HEK293 (cell line): ENCODE measurements at regions not wholly inside any gene's neighbourhood (a gene's known extent, or its start where the extent isn't known, plus 50 kb on each side); places are given as distances from the start of the nearest gene placed in this dataset.

Source experiments
- CTCF ChIA-PET: fragments of 350-600 bp; formaldehyde crosslinking; extraction: SDS; loops from one replicate; lab custom pipeline; 2021; ENCODE audit warnings: antibody characterized with exemption; lab: Yijun Ruan, JAX
- POLR2A ChIA-PET: fragments of 300-600 bp; formaldehyde crosslinking; extraction: SDS; loops from one replicate; lab custom pipeline; 2020; ENCODE audit warnings: antibody characterized with exemption, inconsistent platforms; lab: Yijun Ruan, JAX
- H3K27ac ChIP-seq: fragments of 200-500 bp; sonication (Bioruptor generic); 2 replicates; pipeline ENCODE4 v1.5.1; 2014; ENCODE audit warnings: low read depth, low read length, control low read depth, inconsistent platforms; ENCODE audit errors: extremely low read depth
- H3K36me3 ChIP-seq, 2 experiments: fragments of 200-500 bp in 1 of 2; sonication (Bioruptor generic) in 1 of 2; 1 replicate in 1 of 2; 2 replicates in 1 of 2; pipeline ENCODE4 v1.5.1; 2014 to 2017; ENCODE audit warnings: inconsistent platforms in 2 of 2, low read length in 2 of 2; ENCODE audit not compliant: control insufficient read depth in 2 of 2, insufficient read depth in 1 of 2
- H3K4me1 ChIP-seq: fragments of 200-500 bp; sonication (Bioruptor generic); 2 replicates; pipeline ENCODE4 v1.5.1; 2014; ENCODE audit warnings: mild to moderate bottlenecking, low read length, inconsistent platforms; ENCODE audit not compliant: control insufficient read depth, insufficient read depth
- H3K4me3 ChIP-seq: 2 replicates; pipeline ENCODE4 v1.5.1; 2011; ENCODE audit warnings: low read depth, mild to moderate bottlenecking, control low read depth, low read length, moderate library complexity
- H3K9me3 ChIP-seq: fragments of 200-500 bp; sonication (Bioruptor generic); 2 replicates; pipeline ENCODE4 v1.5.1; 2014; ENCODE audit warnings: low read depth, low read length, inconsistent platforms; ENCODE audit not compliant: control insufficient read depth, insufficient read depth
- GFI1B ChIP-seq: fragments of 450-650 bp; formaldehyde crosslinking; IDR thresholded peaks from 2 replicates; pipeline ENCODE4 v1.5.1; 2016; ENCODE audit warnings: missing biosample characterization, missing genetic modification characterization
- GLIS1 ChIP-seq: fragments of 450-650 bp; formaldehyde crosslinking; IDR thresholded peaks from 2 replicates; pipeline ENCODE4 v1.5.1; 2016; ENCODE audit warnings: missing biosample characterization, missing genetic modification characterization
- HOXD13 ChIP-seq: sonication (generic); formaldehyde crosslinking; IDR thresholded peaks from 2 replicates; pipeline ENCODE4 v1.8.0; 2022; ENCODE audit warnings: missing genetic modification reagents, borderline replicate concordance
- MEIS1 ChIP-seq: sonication (generic); formaldehyde crosslinking; IDR thresholded peaks from 2 replicates; pipeline ENCODE4 v1.8.1; 2022; ENCODE audit warnings: missing genetic modification reagents, mild to moderate bottlenecking, borderline replicate concordance
- RBAK ChIP-seq: fragments of 450-650 bp; formaldehyde crosslinking; IDR thresholded peaks from 2 replicates; pipeline ENCODE4 v1.5.1; 2016; ENCODE audit warnings: missing biosample characterization, missing genetic modification characterization
- SCRT2 ChIP-seq: fragments of 450-650 bp; formaldehyde crosslinking; IDR thresholded peaks from 2 replicates; pipeline ENCODE4 v1.5.1; 2016; ENCODE audit warnings: missing biosample characterization, missing genetic modification characterization
- ZBTB8A ChIP-seq: fragments of 450-650 bp; formaldehyde crosslinking; IDR thresholded peaks from 2 replicates; pipeline ENCODE4 v1.5.1; 2016; ENCODE audit warnings: missing biosample characterization, missing genetic modification characterization
- ZFP37 ChIP-seq: fragments of 450-650 bp; formaldehyde crosslinking; IDR thresholded peaks from 2 replicates; pipeline ENCODE4 v1.5.1; 2016; ENCODE audit warnings: missing biosample characterization, missing genetic modification characterization
- ZNF211 ChIP-seq: fragments of 450-650 bp; formaldehyde crosslinking; IDR thresholded peaks from 2 replicates; pipeline ENCODE4 v1.5.1; 2016; ENCODE audit warnings: low read depth, missing biosample characterization, missing genetic modification characterization
- ZNF248 ChIP-seq: fragments of 450-650 bp; formaldehyde crosslinking; IDR thresholded peaks from 2 replicates; pipeline ENCODE4 v1.5.1; 2017; ENCODE audit warnings: missing biosample characterization, missing genetic modification characterization
- ZNF324 ChIP-seq: fragments of 450-650 bp; formaldehyde crosslinking; IDR thresholded peaks from 2 replicates; pipeline ENCODE4 v1.5.1; 2016; ENCODE audit warnings: missing biosample characterization, missing genetic modification characterization
- ZNF37A ChIP-seq: fragments of 450-650 bp; IDR thresholded peaks from 2 replicates; pipeline ENCODE4 v1.5.1; 2018; ENCODE audit warnings: missing biosample characterization, missing genetic modification characterization
- ZNF394 ChIP-seq: fragments of 450-650 bp; formaldehyde crosslinking; IDR thresholded peaks from 2 replicates; pipeline ENCODE4 v1.5.1; 2016; ENCODE audit warnings: missing biosample characterization, missing genetic modification characterization, mild to moderate bottlenecking, moderate library complexity, borderline replicate concordance
- ZNF426 ChIP-seq: fragments of 450-650 bp; formaldehyde crosslinking; IDR thresholded peaks from 2 replicates; pipeline ENCODE4 v1.5.1; 2017; ENCODE audit warnings: missing biosample characterization, missing genetic modification characterization, mild to moderate bottlenecking, inconsistent platforms, moderate library complexity
- ZNF48 ChIP-seq: fragments of 450-650 bp; formaldehyde crosslinking; IDR thresholded peaks from 2 replicates; pipeline ENCODE4 v1.5.1; 2016; ENCODE audit warnings: missing biosample characterization, missing genetic modification characterization
- ZNF510 ChIP-seq: fragments of 450-650 bp; formaldehyde crosslinking; IDR thresholded peaks from 2 replicates; pipeline ENCODE4 v1.5.1; 2018; ENCODE audit warnings: mild to moderate bottlenecking, missing genetic modification characterization, missing biosample characterization; ENCODE audit not compliant: insufficient replicate concordance
- ZNF518A ChIP-seq: fragments of 450-650 bp; formaldehyde crosslinking; conservative IDR thresholded peaks from 2 replicates; pipeline ENCODE4 v1.5.1; 2016; ENCODE audit warnings: low read depth, missing biosample characterization, missing genetic modification characterization
- ZNF521 ChIP-seq: fragments of 450-650 bp; formaldehyde crosslinking; IDR thresholded peaks from 2 replicates; pipeline ENCODE4 v1.5.1; 2017; ENCODE audit warnings: missing biosample characterization, mild to moderate bottlenecking, missing genetic modification characterization
- ZNF558 ChIP-seq: fragments of 450-650 bp; formaldehyde crosslinking; IDR thresholded peaks from 2 replicates; pipeline ENCODE4 v1.5.1; 2016; ENCODE audit warnings: missing biosample characterization, missing genetic modification characterization
- ZNF560 ChIP-seq: fragments of 450-650 bp; formaldehyde crosslinking; IDR thresholded peaks from 2 replicates; pipeline ENCODE4 v1.5.1; 2017; ENCODE audit warnings: missing biosample characterization, missing genetic modification characterization, borderline replicate concordance
- ZNF621 ChIP-seq: fragments of 450-650 bp; formaldehyde crosslinking; IDR thresholded peaks from 2 replicates; pipeline ENCODE4 v1.5.1; 2017; ENCODE audit warnings: missing biosample characterization, missing genetic modification characterization
- ZNF626 ChIP-seq: fragments of 450-650 bp; sonication (Bioruptor Pico); formaldehyde crosslinking; IDR thresholded peaks from 2 replicates; pipeline ENCODE4 v1.5.1; 2018; ENCODE audit warnings: missing biosample characterization, missing genetic modification characterization, inconsistent platforms
- ZNF629 ChIP-seq: fragments of 450-650 bp; formaldehyde crosslinking; IDR thresholded peaks from 2 replicates; pipeline ENCODE4 v1.5.1; 2017; ENCODE audit warnings: missing biosample characterization, missing genetic modification characterization
- ZNF645 ChIP-seq: fragments of 450-650 bp; formaldehyde crosslinking; IDR thresholded peaks from 2 replicates; pipeline ENCODE4; 2016; ENCODE audit warnings: missing biosample characterization, missing genetic modification characterization
- ZNF701 ChIP-seq: fragments of 450-650 bp; formaldehyde crosslinking; IDR thresholded peaks from 2 replicates; pipeline ENCODE4 v1.5.1; 2016; ENCODE audit warnings: missing biosample characterization, missing genetic modification characterization
- ZNF837 ChIP-seq: fragments of 450-650 bp; formaldehyde crosslinking; IDR thresholded peaks from 2 replicates; pipeline ENCODE4 v1.5.1; 2016; ENCODE audit warnings: missing biosample characterization, missing genetic modification characterization
- TF ChIP-seq, protein P1 (sequence below): fragments of 450-650 bp; formaldehyde crosslinking; IDR thresholded peaks from 2 replicates; pipeline ENCODE4 v1.5.1; 2016; ENCODE audit warnings: missing biosample characterization, missing genetic modification characterization

- ChIA-PET POLR2A (no interaction called here), CTCF (interaction anchor here (0.7 to 1.5 kb wide), 4 partner anchors 13 to 635 kb away, joined by 4 to 6 read pairs (median 4); no protein-coding TSS in a partner anchor)
- Histone ChIP-seq H3K4me3 (no peak overlapping the region), H3K36me3 (no peaks in the 10 kb centered on the region), H3K27ac (no peak overlapping the region), H3K9me3 (no peaks in the 10 kb centered on the region), H3K4me1 (no peaks in the 10 kb centered on the region)
- TF ChIP-seq ZNF837 (tag by site-specific recombination) (no peak), SCRT2 (tag by site-specific recombination) (no peak), ZNF518A (tag by site-specific recombination) (no peak), ZNF621 (tag by site-specific recombination) (no peak), ZNF211 (tag by site-specific recombination) (no peak), GLIS1 (tag by site-specific recombination) (no peak), ZBTB8A (tag by site-specific recombination) (no peak), ZNF324 (tag by site-specific recombination) (no peak), ZNF37A (tag by site-specific recombination) (no peak), ZNF629 (no peak), MEIS1 (CRISPR knock-in tag) (no peak)
- TF ChIP-seq, protein P1, sequence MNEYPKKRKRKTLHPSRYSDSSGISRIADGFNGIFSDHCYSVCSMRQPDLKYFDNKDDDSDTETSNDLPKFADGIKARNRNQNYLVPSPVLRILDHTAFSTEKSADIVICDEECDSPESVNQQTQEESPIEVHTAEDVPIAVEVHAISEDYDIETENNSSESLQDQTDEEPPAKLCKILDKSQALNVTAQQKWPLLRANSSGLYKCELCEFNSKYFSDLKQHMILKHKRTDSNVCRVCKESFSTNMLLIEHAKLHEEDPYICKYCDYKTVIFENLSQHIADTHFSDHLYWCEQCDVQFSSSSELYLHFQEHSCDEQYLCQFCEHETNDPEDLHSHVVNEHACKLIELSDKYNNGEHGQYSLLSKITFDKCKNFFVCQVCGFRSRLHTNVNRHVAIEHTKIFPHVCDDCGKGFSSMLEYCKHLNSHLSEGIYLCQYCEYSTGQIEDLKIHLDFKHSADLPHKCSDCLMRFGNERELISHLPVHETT (tag by site-specific recombination) = no peak
Observed at GRCh38 chr10:53453196-53453595, 680.6 kb upstream of the MBL2 start.

- no peaks in the 10 kb centered on the region for H3K4me1 ChIP-seq
- no peak overlapping the region for H3K27ac ChIP-seq
- no peaks in the 10 kb centered on the region for H3K9me3 ChIP-seq
- no peaks in the 10 kb centered on the region for H3K36me3 ChIP-seq
- ChIA-PET CTCF (no interaction called here), POLR2A (no interaction called here)
- H3K4me3 ChIP-seq = no peak overlapping the region
- TF ChIP-seq ZFP37 (tag by site-specific recombination) = no peak
Observed at GRCh38 chr10:53447576-53447975, 675.0 kb upstream of the MBL2 start.

DNA sequence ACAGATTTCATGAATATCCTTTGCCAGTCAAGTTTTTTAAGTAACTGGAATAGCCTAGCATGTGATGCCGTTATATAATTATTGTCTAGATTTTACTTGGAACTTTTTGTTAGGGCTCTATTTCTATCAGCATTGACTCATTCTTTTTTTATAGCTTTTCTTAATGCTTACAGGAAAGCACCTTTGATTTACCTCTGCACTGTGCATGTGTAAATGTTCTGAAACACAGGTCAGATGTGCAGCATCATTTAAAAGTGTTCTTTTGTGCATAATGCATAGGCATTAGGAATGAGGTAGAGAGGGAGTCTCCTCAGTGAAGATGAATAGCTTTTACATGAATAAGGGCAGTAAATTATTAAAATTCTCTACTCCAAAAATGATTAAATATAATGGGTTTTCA is 669.3 kb upstream of the MBL2 start:
- Histone ChIP-seq H3K4me1 (no peaks in the 10 kb centered on the region), H3K36me3 (no peaks in the 10 kb centered on the region), H3K4me3 (no peak overlapping the region), H3K9me3 (no peaks in the 10 kb centered on the region), H3K27ac (no peak overlapping the region)
- ChIA-PET POLR2A (no interaction called here), CTCF (no interaction called here)
- no peak for TF ChIP-seq ZNF510 (tag by site-specific recombination)
- no peak for TF ChIP-seq ZNF626
- TF ChIP-seq ZNF48 (tag by site-specific recombination) = no peak
- no peak for TF ChIP-seq ZNF645 (tag by site-specific recombination)
- no peak for TF ChIP-seq ZNF248 (tag by site-specific recombination)
- TF ChIP-seq ZNF560 (tag by site-specific recombination) = no peak
- no peak for TF ChIP-seq RBAK (tag by site-specific recombination)
- TF ChIP-seq ZNF394 = no peak
- no peak for TF ChIP-seq ZNF558 (tag by site-specific recombination)
- no peak for TF ChIP-seq ZNF701 (tag by site-specific recombination)
- no peak for TF ChIP-seq ZFP37 (tag by site-specific recombination)
- no peak for TF ChIP-seq HOXD13 (CRISPR knock-in tag)
- no peak for TF ChIP-seq ZNF426 (tag by site-specific recombination)
- TF ChIP-seq ZNF521 (tag by site-specific recombination) = no peak
- no peak for TF ChIP-seq GFI1B (tag by site-specific recombination)
- TF ChIP-seq ZNF37A (tag by site-specific recombination) = no peak
